ENCODE measurements at regions not wholly inside any gene's neighbourhood (a gene's known extent, or its start where the extent isn't known, plus 50 kb on each side); places are given as distances from the start of the nearest gene placed in this dataset.

GRCh38 chr5:93894601-93895354 lies 153.4 kb upstream of the POU5F2 start:
- Mint-ChIP-seq H3K9me3 (ENCODE audit: low read depth) (no peaks in the 10 kb centered on the region), H3K27me3 (no peaks in the 10 kb centered on the region), H3K27ac (no peak overlapping the region), H3K4me1 (no peaks in the 10 kb centered on the region), H3K4me3 (no peak overlapping the region), H3K36me3 (ENCODE audit: low read depth) (no peaks in the 10 kb centered on the region)
- no peak for ATAC-seq
- no peak for DNase-seq
- ChIA-PET POLR2A (interaction anchor here (0.6 kb wide), 1 partner anchor 7 kb away, joined by 3 read pairs; no protein-coding TSS in a partner anchor), CTCF (no interaction called here)
- intact Hi-C loops (cut with DNase I, micrococcal nuclease), result loop anchor here in 1 of 2 experiments (5.0 to 10.0 kb wide), 2 partner anchors 843 to 960 kb away; no protein-coding TSS in a partner anchor

GRCh38 chr5:93893075-93893474 lies 151.7 kb upstream of the POU5F2 start:
- no peak for DNase-seq
- intact Hi-C loops (cut with DNase I, micrococcal nuclease), result loop anchor here in 1 of 2 experiments (10.0 kb wide), 1 partner anchor 962 kb away; no protein-coding TSS in a partner anchor
- Mint-ChIP-seq H3K4me3 (no peak overlapping the region), H3K9me3 (ENCODE audit: low read depth) (no peaks in the 10 kb centered on the region), H3K27me3 (no peaks in the 10 kb centered on the region), H3K4me1 (no peaks in the 10 kb centered on the region), H3K27ac (no peak overlapping the region), H3K36me3 (ENCODE audit: low read depth) (no peaks in the 10 kb centered on the region)
- ChIA-PET POLR2A (no interaction called here), CTCF (no interaction called here)
- ATAC-seq, result no peak

GRCh38 chr5:93892481-93892880 lies 151.1 kb upstream of the POU5F2 start:
- POLR2A ChIA-PET, result no interaction called here
- no peak overlapping the region for H3K4me3 Mint-ChIP-seq
- intact Hi-C loops (cut with DNase I, micrococcal nuclease), result loop anchor here in 1 of 2 experiments (10.0 kb wide), 1 partner anchor 962 kb away; no protein-coding TSS in a partner anchor
- H3K27ac Mint-ChIP-seq, result no peak overlapping the region
- H3K4me1 Mint-ChIP-seq, result peaks cover 3% of the 10 kb centered on the region
- no peaks in the 10 kb centered on the region for H3K36me3 Mint-ChIP-seq (ENCODE audit: low read depth)
- CTCF ChIA-PET, result no interaction called here
- DNase-seq, result no peak
- H3K27me3 Mint-ChIP-seq, result no peaks in the 10 kb centered on the region
- no peaks in the 10 kb centered on the region for H3K9me3 Mint-ChIP-seq (ENCODE audit: low read depth)
- ATAC-seq, result no peak

- Mint-ChIP-seq H3K9me3 (ENCODE audit: low read depth) (no peaks in the 10 kb centered on the region), H3K36me3 (ENCODE audit: low read depth) (no peaks in the 10 kb centered on the region), H3K4me3 (no peak overlapping the region), H3K27me3 (no peaks in the 10 kb centered on the region), H3K4me1 (peaks cover 8% of the 10 kb centered on the region), H3K27ac (no peak overlapping the region)
- DNase-seq, result no peak
- no peak for ATAC-seq
- POLR2A ChIA-PET, result no interaction called here
- intact Hi-C loops (cut with DNase I, micrococcal nuclease), result loop anchor here in 1 of 2 experiments (10.0 kb wide), 1 partner anchor 963 kb away; no protein-coding TSS in a partner anchor
- CTCF ChIA-PET, result no interaction called here
Observed at GRCh38 chr5:93891491-93892480, 150.4 kb upstream of the POU5F2 start.

- Mint-ChIP-seq H3K36me3 (ENCODE audit: low read depth) (no peaks in the 10 kb centered on the region), H3K4me1 (peaks cover 11% of the 10 kb centered on the region), H3K27me3 (no peaks in the 10 kb centered on the region), H3K9me3 (ENCODE audit: low read depth) (no peaks in the 10 kb centered on the region), H3K4me3 (no peak overlapping the region), H3K27ac (no peak overlapping the region)
- POLR2A ChIA-PET, result no interaction called here
- intact Hi-C loops (cut with DNase I, micrococcal nuclease), result loop anchor here in 1 of 2 experiments (10.0 kb wide), 1 partner anchor 964 kb away; no protein-coding TSS in a partner anchor
- DNase-seq (no peak), ATAC-seq (no peak)
- CTCF ChIA-PET, result interaction anchor here (0.6 to 4.8 kb wide), 2 partner anchors 8 to 538 kb away, joined by 4 to 19 read pairs; no protein-coding TSS in a partner anchor
Observed at GRCh38 chr5:93890657-93891056, 149.3 kb upstream of the POU5F2 start.

GRCh38 chr5:93887678-93888077 lies 146.3 kb upstream of the POU5F2 start:
- H3K36me3 Mint-ChIP-seq (ENCODE audit: low read depth), result no peaks in the 10 kb centered on the region
- no peak for ATAC-seq
- H3K4me3 Mint-ChIP-seq, result no peak overlapping the region
- CTCF ChIA-PET, result interaction anchor here (1.3 to 4.8 kb wide), 2 partner anchors 11 to 15 kb away, joined by 3 to 19 read pairs; no protein-coding TSS in a partner anchor
- H3K9me3 Mint-ChIP-seq (ENCODE audit: low read depth), result no peaks in the 10 kb centered on the region
- intact Hi-C loops (cut with DNase I, micrococcal nuclease), result no loop called here
- POLR2A ChIA-PET, result no interaction called here
- peaks cover 11% of the 10 kb centered on the region for H3K4me1 Mint-ChIP-seq
- no peak for DNase-seq
- H3K27me3 Mint-ChIP-seq, result no peaks in the 10 kb centered on the region
- H3K27ac Mint-ChIP-seq, result no peak overlapping the region

- Mint-ChIP-seq H3K9me3 (ENCODE audit: low read depth) (no peaks in the 10 kb centered on the region), H3K36me3 (ENCODE audit: low read depth) (no peaks in the 10 kb centered on the region), H3K27me3 (no peaks in the 10 kb centered on the region), H3K4me1 (peaks cover 11% of the 10 kb centered on the region), H3K4me3 (no peak overlapping the region), H3K27ac (no peak overlapping the region)
- intact Hi-C loops (cut with DNase I, micrococcal nuclease), result no loop called here
- ChIA-PET CTCF (interaction anchor here (0.5 to 4.8 kb wide), 3 partner anchors 11 to 995 kb away, joined by 3 to 19 read pairs (median 3); no protein-coding TSS in a partner anchor), POLR2A (no interaction called here)
- DNase-seq, result no peak
- ATAC-seq, result no peak
Observed at GRCh38 chr5:93886917-93887361, 145.5 kb upstream of the POU5F2 start.

GRCh38 chr5:93886098-93886806 lies 144.9 kb upstream of the POU5F2 start:
- ChIA-PET CTCF (interaction anchor here (0.5 to 4.8 kb wide), 3 partner anchors 12 to 995 kb away, joined by 3 to 19 read pairs (median 3); no protein-coding TSS in a partner anchor), POLR2A (no interaction called here)
- peaks cover 3% of the 10 kb centered on the region for H3K36me3 Mint-ChIP-seq (ENCODE audit: low read depth)
- H3K4me3 Mint-ChIP-seq, result no peak overlapping the region
- no peaks in the 10 kb centered on the region for H3K9me3 Mint-ChIP-seq (ENCODE audit: low read depth)
- H3K27me3 Mint-ChIP-seq, result no peaks in the 10 kb centered on the region
- H3K4me1 Mint-ChIP-seq, result peaks cover 11% of the 10 kb centered on the region
- ATAC-seq (no peak), DNase-seq (no peak)
- intact Hi-C loops (cut with DNase I, micrococcal nuclease), result no loop called here
- no peak overlapping the region for H3K27ac Mint-ChIP-seq

GRCh38 chr5:93884254-93884653 lies 142.9 kb upstream of the POU5F2 start:
- POLR2A ChIA-PET, result no interaction called here
- DNase-seq (no peak), ATAC-seq (no peak)
- CTCF ChIA-PET, result interaction anchor here (1.3 kb wide), 1 partner anchor 15 kb away, joined by 4 read pairs; no protein-coding TSS in a partner anchor
- H3K36me3 Mint-ChIP-seq (ENCODE audit: low read depth), result peaks cover 5% of the 10 kb centered on the region
- H3K27ac Mint-ChIP-seq, result no peak overlapping the region
- H3K27me3 Mint-ChIP-seq, result no peaks in the 10 kb centered on the region
- H3K4me1 Mint-ChIP-seq, result peaks cover 11% of the 10 kb centered on the region
- no peak overlapping the region for H3K4me3 Mint-ChIP-seq
- intact Hi-C loops (cut with DNase I, micrococcal nuclease), result no loop called here
- H3K9me3 Mint-ChIP-seq (ENCODE audit: low read depth), result no peaks in the 10 kb centered on the region

- no peak for DNase-seq
- Mint-ChIP-seq H3K27ac (no peak overlapping the region), H3K4me1 (peaks cover 11% of the 10 kb centered on the region), H3K9me3 (ENCODE audit: low read depth) (no peaks in the 10 kb centered on the region), H3K4me3 (no peak overlapping the region), H3K36me3 (ENCODE audit: low read depth) (peaks cover 5% of the 10 kb centered on the region), H3K27me3 (no peaks in the 10 kb centered on the region)
- no peak for ATAC-seq
- intact Hi-C loops (cut with DNase I, micrococcal nuclease), result no loop called here
- CTCF ChIA-PET, result interaction anchor here (0.8 to 1.3 kb wide), 2 partner anchors 16 to 756 kb away, joined by 4 read pairs; no protein-coding TSS in a partner anchor
- POLR2A ChIA-PET, result no interaction called here
Observed at GRCh38 chr5:93883459-93883858, 142.1 kb upstream of the POU5F2 start.

GRCh38 chr5:93875693-93876092 lies 134.3 kb upstream of the POU5F2 start:
- ChIA-PET POLR2A (no interaction called here), CTCF (interaction anchor here (1.3 kb wide), 1 partner anchor 11 kb away, joined by 4 read pairs; no protein-coding TSS in a partner anchor)
- Mint-ChIP-seq H3K27ac (no peak overlapping the region), H3K4me1 (peaks cover 12% of the 10 kb centered on the region), H3K36me3 (ENCODE audit: low read depth) (peaks cover 13% of the 10 kb centered on the region), H3K9me3 (ENCODE audit: low read depth) (no peaks in the 10 kb centered on the region), H3K4me3 (no peak overlapping the region), H3K27me3 (no peaks in the 10 kb centered on the region)
- intact Hi-C loops (cut with DNase I, micrococcal nuclease), result loop anchor here in 1 of 2 experiments (10.0 kb wide), 1 partner anchor 919 kb away; no protein-coding TSS in a partner anchor
- ATAC-seq (no peak), DNase-seq (no peak)

All from activated CD4-positive, alpha-beta T cell treated with anti-CD3 and anti-CD28 coated beads for 36 hours (primary cell).